ENCODE measurements at regions not wholly inside any gene's neighbourhood (a gene's known extent, or its start where the extent isn't known, plus 50 kb on each side); places are given as distances from the start of the nearest gene placed in this dataset.
A peak's percentile ranks its signal among the peaks of the same experiment; 100 is the strongest.

- H3K4me3 ChIP-seq (replicated peaks in 1 of 3) = no peak overlapping the region
- peaks cover 0 to 8% of the 10 kb centered on the region in 2 donors for H3K4me1 ChIP-seq
- H3K27ac ChIP-seq = peak overlapping the region in 1 of 3 donors; percentile 41
- H3K27me3 ChIP-seq = no peaks in the 10 kb centered on the region
- DNase-seq = no peak
- H3K9me3 ChIP-seq = no peaks in the 10 kb centered on the region
- intact Hi-C loops (cut with DNase I) = no loop called here
- 72 to 86% methylated on average over 4 of the region's 4 CpGs for WGBS, 2 donors
- TF ChIP-seq POLR2A (IDR thresholded peaks at IDR 0.05) (no peak), CTCF (IDR thresholded peaks at IDR 0.05) (no peak)
- no peaks in the 10 kb centered on the region for H3K36me3 ChIP-seq
Measured at GRCh38 chr6:121771937-121772720, 336.7 kb downstream of the GJA1 start.

DNA sequence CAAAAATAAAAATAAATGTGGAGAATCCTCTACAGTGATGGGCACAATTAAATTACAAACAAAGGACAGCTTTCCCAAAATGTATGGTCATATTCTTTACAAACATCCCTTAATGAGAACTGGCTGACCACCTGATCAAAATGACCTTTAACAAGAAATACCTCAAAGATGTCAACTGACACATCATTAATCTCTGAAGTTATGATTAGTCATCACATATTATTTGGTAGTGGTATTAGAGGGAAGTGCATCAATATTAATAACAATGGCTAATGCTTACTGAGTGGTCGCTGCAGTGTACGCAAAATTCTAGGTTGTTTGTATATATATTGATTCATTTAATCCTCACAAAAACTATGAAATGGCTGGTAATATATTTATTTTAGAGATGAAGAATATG lies 340.6 kb downstream of the GJA1 start:
- WGBS, 2 donors = 99 to 100% methylated on average over 2 of the region's 2 CpGs
- Histone ChIP-seq H3K4me1 (peaks cover 24 to 33% of the 10 kb centered on the region in 2 donors), H3K27ac (no peak overlapping the region), H3K4me3 (replicated peaks in 1 of 3) (no peak overlapping the region), H3K27me3 (no peaks in the 10 kb centered on the region), H3K36me3 (no peaks in the 10 kb centered on the region), H3K9me3 (no peaks in the 10 kb centered on the region)
- TF ChIP-seq POLR2A (IDR thresholded peaks at IDR 0.05) = no peak
- no peak for TF ChIP-seq CTCF (IDR thresholded peaks at IDR 0.05)
- intact Hi-C loops (cut with DNase I) = no loop called here
- no peak for DNase-seq

- intact Hi-C loops (cut with DNase I) = no loop called here
- no peaks in the 10 kb centered on the region for H3K27me3 ChIP-seq
- no peaks in the 10 kb centered on the region for H3K36me3 ChIP-seq
- DNase-seq = peak; percentile 94 to 95
- peaks cover 32 to 40% of the 10 kb centered on the region in 2 donors for H3K4me1 ChIP-seq
- 42 to 44% methylated on average over 3 of the region's 3 CpGs for WGBS, 2 donors
- peak overlapping the region; percentile 93 to 97 (median 94) for H3K27ac ChIP-seq
- TF ChIP-seq POLR2A (IDR thresholded peaks at IDR 0.05) (peak in 1 of 2 donors; percentile 50), CTCF (IDR thresholded peaks at IDR 0.05) (no peak)
- H3K9me3 ChIP-seq = no peaks in the 10 kb centered on the region
- H3K4me3 ChIP-seq (replicated peaks in 1 of 3) = no peak overlapping the region
Measured at GRCh38 chr6:121780325-121781321, 345.2 kb downstream of the GJA1 start.

- no peaks in the 10 kb centered on the region for H3K4me1 ChIP-seq
- no peak overlapping the region for H3K27ac ChIP-seq
- intact Hi-C loops (cut with DNase I) = no loop called here
- no peaks in the 10 kb centered on the region for H3K9me3 ChIP-seq
- WGBS, 2 donors = 83 to 87% methylated on average over 6 of the region's 6 CpGs
- H3K4me3 ChIP-seq (replicated peaks in 1 of 3) = no peak overlapping the region
- no peaks in the 10 kb centered on the region for H3K36me3 ChIP-seq
- DNase-seq = no peak
- no peaks in the 10 kb centered on the region for H3K27me3 ChIP-seq
- TF ChIP-seq POLR2A (IDR thresholded peaks at IDR 0.05) (no peak), CTCF (IDR thresholded peaks at IDR 0.05) (no peak)
Measured at GRCh38 chr6:121791396-121792315, 356.2 kb downstream of the GJA1 start.

Data from thyroid gland (tissue), 4 donors.